Inflammatory macrophage treated with lipopolysaccharide for 1 hour (primary cell): ENCODE measurements at regions not wholly inside any gene's neighbourhood (a gene's known extent, or its start where the extent isn't known, plus 50 kb on each side); places are given as distances from the start of the nearest gene placed in this dataset.
"Not testable (repeated sequence)": the region's sequence is repeated elsewhere in the genome, so short reads cannot be mapped to it uniquely, and the experiment has no call there.

Experiments used
- DNase-seq, 2 donors: peaks; one replicate each; pipeline ENCODE4 v3.0.0-alpha.2; 2020 to 2022

DNA sequence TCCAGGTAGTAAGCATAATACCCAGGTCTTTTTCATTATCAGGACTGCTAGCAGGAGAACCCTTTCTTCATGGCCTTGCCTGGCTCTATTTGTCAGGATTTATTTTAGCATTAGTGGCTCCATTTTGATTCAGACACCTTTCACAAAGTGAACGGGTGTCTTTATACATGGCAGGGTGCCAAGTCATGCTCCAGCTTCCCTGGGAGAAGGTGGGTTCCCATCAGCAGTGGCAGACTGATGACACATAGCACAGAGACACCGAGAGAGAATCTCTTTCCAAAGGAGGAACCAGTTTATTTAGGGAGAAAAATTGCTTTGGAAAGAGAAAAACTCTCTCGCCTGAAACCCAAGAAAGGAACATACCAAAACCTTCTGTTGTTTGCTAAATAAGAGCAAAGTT, 135.3 kb upstream of the TMTC4 start:
- no peak for DNase-seq

DNA sequence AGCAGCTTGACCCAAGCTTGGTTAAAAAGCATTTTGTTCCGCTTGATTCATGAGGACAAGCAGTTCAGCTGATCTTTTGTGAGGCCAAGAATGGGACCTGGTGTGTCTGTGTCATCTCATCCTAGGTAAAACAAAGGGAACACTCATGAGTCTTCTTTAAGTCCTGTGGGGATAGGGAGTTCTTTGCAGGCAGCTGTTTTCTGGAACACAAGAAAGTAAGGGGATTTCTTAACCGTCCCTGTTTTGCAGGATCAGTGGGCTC, 134.5 kb upstream of the TMTC4 start:
- no peak for DNase-seq

DNA sequence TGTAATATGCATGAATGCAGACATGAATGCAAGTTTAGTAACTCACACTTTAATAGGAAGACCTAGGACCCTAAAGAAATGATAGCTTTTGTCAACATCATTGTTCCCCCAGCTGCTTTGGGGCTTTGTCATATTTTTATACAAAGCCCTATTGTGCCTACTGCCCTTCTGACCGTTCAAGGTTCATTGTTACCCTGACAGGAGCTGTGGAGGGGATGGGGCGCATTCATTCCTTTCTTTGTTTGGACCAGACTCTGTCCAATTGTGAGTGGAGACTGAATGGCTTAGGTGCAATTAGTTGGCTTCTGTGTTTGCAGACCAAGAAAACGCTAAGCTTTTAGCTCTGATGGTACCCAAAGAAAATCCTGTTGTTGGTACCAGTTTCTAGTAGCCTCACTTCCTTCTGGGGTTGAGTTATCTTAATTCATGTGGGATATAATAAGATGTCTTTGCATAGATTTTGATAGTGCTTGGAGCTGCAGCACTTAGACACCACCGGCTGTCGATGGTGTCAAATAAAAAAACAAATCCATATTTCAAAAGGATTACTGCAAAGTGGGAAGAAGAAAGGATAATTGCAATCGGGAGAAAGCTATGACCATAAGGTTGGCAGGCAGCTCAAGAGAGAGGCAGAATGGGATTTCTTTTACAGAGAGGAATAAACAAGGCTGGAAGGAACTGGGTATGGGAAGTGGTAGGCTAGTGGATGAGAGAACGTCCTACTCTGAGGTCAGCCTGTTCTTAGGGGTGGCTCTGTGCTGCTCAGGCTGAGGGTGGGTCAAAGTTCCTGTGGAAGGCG, 133.9 kb upstream of the TMTC4 start:
- DNase-seq, result no peak

DNA sequence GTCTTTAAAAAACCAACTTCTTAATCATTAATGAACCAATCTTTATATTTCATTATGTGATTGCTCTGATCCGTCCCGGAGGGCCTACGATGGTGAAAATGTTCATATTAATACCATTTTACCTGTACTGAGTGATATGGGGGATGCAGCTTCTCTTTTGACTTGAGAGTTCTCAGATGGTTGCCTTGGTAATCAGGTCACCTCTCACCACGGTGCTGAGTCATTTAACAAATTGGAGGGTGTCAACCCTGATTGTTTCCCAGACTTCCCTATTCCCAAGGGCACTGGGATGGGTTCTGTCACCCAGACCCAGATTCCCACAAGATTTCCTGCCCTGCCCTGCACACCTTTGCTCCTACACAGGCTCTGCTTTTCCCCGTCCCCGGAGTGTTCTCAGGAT, 128.5 kb upstream of the TMTC4 start:
- no peak for DNase-seq

DNA sequence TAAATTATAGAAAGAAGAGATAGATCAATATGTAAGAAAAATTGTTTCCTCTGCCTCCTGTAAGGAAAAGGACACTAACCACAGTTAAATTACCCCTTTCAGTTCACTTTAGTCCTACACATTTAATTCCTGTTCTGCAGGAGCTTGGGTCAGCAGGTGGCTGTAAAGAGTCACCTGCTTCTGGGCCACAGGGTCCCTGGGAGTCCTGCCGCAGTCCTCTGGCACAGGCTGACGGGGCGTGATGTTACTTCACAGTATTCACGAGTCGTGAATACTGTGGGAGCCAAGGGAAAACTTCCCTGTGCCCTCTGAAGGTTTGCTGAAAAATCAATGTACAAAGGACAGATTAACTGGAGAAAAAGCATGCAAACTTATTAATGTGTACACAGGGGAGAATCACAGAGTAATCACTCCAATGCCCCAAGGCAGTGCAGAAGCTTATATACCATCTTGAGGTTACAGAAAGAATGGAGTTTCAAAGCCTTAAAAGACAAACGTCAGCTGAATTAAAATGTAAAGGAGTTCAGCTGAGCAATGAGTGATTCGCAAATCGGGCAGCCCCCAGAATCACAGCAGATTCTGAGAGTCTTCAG, 125.8 kb upstream of the TMTC4 start:
- no peak for DNase-seq

DNA sequence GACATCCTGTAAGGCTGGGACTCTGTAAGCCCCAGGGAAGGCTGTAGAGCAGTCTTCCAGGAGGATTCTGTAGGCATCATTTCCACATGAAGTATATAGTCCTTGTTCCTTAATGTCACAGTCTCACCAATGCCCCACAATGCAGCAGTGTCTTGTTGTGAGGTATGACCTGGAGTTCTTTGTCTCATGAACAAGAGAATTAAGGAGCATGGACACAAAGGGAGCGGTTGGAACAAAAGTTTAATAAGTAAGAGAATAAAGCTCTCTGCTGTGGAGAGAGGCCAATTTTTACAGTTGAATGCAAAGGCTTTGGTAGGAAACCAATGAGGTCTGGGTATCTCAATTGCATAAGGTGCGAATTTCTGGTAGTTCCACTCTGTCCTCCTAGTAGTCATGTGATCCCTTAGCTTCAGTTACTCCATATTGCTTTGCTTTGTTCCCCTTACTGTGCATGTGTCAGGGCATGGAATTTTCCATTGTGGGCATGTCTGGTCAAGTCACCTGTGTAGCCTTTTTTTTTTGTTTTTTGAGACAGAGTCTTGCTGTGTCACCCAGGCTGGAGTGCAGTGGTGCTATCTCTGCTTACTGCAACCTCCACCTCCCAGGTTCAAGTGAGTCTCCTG, 124.3 kb upstream of the TMTC4 start:
- no peak for DNase-seq

DNA sequence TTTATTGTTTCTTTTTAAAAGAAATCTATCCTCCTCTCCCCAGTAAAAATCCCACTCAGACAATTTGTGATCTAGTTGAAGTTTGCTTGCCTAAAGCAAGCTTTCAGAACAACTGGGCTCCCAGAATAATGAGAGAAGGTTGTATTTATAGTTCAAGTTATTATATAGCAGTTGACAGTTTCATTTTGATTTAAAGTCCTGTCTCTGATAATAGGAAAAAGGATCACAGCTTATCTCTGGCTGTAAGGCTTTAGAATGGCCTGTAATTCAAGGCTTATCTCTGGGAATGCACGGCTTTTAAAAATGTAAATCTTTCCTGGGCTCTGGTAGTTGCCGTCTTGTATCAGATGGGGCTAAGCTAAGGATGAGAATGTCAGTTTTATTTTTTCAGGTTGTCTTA, 123.3 kb upstream of the TMTC4 start:
- DNase-seq, result no peak

DNA sequence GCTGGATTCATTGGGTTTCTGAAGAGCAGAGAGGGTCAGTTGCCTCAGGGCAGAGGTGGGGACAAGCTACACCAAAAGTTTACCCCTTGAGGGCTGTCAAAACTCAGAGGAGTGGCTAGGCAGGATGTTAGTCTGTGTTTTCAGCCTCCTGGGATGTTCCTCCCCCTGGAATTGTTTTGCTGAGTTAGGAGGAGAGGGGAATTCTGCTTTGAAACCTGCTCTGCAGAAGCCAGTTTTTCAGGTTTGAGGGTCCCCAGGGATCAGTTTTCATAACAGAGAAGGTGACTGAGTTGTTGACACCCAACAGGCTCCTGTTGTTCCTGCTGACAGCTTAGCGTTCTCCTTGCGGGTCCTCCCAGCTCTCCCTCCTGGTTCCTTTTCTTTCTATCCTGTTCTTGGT, 121.9 kb upstream of the TMTC4 start:
- no peak for DNase-seq

DNA sequence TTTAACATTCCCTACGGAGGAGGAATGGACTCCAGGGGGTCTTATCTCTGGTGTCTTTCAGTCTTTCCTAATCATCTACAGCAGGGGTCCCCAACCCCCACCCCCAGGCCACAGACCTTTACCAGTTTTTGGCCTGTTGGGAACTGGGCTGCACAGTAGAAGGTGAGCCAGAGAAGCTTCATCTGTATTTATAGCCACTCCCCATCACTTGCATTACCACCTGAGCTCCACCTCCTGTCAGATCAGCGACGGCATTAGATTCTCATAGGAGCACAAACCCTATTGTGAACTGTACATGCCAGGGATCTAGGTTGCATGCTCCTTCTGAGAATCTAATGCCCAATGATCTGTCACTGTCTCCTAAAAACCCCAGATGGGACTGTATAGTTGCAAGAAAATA, 120.0 kb upstream of the TMTC4 start:
- no peak for DNase-seq

DNA sequence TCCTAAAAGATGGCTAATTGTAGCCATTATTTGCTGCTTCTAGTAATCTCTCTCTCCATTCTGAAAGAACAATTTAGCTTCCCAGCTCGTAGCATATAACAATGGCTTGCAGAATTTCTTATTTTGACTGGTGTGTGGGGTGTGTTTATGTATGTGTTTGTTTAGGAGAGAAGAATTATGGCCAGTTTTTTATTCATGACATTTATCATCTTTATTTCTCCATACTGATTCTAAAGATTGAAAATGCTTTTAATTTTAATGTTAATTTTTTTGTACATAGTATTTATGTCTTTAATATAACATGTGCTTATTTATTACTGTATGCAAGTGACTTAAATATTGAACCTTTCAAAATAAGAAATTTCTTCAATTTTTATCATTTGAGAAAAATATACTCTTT, 115.8 kb upstream of the TMTC4 start:
- DNase-seq, result no peak

DNA sequence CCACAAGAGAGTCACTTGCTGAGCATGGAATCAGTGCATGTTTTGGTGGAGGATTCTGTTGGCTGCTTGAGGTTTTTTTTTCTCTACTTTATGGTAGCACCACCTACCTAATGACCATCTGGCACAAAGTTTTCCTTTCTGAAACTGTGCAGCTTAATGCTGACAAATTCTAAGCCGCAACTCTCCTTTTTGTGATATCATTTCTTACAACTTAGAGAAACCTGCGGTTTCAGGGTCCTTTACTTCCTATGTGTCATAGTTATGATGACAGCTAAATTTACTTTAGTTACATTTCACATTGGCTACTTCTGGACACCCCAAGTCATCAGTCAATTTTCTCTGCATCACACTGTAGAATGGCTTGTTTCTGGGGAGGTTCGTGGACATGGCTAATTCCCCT, 115.4 kb upstream of the TMTC4 start:
- DNase-seq, result no peak

DNA sequence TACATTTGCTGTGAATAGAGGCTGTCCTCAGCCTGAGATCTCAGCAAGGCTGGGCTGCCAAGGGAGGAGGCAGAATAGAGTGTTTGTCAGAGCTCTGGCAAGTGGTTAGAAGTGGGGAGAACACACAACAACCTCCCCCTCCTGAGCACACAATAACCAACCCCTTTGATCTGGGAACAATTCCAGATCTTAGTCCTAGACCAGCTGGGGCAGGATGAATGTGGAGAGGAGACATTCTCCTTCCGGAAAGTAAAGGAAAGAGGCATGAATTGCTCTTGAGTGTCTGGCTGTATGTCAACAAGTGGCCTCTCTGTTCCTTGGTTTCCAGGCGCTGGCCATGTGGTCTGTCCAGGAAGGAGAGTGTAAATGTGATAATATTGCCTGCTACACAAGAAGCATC, 114.9 kb upstream of the TMTC4 start:
- DNase-seq, result no peak

DNA sequence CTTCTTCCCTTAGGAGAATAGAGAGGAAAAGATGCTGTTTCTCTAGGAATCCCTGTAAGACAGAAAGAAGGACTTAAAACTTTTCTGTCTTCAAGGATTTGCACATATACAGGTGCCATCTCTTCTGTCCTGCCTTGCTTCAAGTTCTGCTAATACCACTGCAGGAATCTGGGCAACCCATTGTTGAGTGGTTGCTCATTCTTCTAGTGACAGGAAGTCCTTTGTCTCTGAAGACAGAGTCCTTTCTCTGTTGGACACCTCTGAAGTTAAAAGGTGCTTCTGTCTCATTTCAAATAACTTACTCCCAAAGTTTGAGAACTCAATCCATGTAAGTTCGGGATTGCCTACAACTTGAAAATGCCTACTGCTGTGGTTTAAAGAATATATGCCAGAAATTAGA, 114.4 kb upstream of the TMTC4 start:
- no peak for DNase-seq

DNA sequence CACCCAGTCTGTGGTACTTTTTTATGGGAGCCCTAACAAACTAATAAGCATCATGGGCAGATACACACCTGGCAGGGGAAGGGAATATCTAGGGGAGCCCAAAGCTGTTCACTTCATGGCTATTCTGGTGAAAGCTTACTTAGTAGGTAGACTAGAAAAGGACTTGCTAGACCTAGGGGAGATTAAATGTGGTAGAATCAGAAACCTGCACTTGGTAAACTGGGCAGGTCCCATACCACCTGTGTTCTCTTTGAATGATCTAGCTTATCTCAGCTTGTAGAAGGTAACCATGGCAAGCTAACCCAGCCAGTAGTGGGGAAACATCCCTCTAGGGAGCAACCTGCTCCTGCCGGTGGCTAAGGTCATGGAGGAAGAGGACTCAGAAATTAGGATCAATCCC, 113.9 kb upstream of the TMTC4 start:
- no peak for DNase-seq

DNA sequence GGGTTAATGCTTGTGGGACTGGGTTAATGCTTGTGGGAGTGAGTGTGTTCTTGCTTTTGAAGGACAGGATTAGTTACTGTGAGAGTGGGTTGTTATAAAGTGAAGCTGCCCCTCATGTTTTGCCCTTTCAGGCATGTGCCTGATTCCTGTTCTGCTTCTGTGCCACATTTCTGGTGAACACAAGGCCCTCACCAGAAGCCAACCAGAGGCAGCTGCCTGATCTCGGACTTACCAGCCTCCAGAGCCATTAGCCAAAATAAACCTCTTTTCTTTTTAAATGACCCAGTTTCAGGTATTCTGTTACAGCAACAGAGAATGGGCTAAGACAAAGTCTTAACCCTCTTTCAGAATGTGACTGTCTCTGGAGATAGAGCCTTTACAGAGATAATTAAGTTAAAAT, 113.3 kb upstream of the TMTC4 start:
- no peak for DNase-seq

DNA sequence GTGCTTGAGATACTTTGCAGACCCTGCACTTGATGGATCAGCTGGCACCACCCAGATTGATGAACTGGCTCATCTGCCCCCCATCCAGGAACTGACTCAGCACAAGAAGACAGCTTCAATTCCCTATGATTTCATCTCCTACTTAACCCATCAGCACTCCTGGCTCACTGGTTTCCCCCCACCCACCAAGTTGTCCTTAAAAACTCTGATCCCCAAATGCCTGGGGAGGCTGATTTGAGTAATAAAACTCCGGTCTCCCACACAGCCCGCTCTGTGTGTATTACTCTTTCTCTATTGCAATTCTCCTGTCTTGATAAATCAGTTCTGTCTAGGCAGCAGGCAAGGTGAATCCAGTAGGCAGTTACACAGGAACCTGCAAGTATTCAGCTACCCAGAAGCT, 102.1 kb upstream of the TMTC4 start:
- DNase-seq, result not testable (repeated sequence)

DNA sequence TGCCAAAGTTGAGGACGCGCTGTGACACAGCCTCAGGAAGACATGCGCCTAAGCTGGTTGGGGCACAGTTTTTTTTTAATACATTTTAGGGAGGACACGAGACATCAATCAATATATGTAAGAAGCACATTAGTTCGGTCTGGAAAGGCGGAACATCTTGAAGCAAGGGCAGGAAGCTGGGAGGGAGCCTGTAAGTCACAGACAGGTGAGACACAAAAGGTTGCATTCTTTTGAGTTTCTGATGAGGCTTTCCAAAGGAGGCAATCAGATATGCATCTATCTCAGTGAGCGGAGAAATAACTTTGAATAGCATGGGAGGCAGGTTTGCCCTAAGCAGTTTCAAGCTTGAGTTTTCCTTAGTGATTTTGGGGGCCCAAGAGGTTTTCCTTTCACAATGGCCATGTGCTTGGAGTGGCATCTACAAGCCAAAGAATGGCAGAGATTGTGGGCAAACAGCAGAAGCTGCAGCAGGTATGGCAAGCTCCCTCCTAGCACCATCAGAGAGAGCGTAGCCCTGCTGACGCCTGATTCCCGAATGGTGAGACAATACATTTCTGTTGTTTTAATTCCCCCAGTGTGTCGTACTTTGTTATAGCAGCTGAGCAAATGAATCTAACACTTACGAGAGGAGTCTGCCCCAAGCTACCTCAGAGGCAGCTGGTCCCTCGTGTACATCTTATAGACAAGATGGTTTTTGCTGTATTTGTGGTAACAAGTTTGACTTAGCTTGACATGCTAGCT, 99.5 kb upstream of the TMTC4 start:
- no peak for DNase-seq

DNA sequence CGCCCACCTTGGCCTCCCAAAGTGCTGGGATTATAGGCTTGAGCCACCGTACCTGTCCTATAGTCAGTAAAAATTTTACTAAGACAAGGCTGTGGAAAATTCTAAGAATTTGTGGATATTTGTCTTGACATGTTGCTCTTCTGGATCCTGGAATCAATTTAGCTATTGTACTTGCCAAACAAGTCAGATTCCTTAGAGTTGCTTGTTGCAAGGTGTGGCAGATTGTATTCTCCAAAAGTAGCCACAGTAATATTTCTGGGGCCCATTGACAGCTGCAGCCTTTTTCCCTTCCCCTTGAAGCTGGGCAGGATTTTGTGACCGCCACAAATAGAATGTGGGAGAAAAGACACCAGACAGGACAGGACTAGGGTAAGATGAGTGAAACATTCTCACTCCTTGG, 98.8 kb upstream of the TMTC4 start:
- no peak for DNase-seq

DNA sequence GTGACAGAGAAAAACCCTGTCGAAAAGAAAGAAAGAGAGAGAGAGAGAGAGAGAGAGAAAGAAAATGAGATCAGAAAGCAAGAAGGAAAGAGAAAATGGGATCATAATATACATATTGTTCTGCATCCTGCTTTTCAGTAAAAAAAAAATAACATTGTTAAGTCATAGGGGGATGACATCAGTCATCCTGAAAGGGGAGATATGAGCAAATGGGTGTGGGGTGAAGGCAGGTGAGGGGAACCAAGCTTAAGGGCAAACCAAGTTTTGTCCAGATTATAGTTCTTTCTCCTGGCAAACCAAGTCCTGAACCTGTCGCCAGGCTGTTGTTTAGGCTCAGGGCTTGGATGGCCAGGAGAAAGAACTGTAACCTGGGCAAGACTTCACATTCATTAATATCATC, 92.6 kb upstream of the TMTC4 start:
- no peak for DNase-seq

DNA sequence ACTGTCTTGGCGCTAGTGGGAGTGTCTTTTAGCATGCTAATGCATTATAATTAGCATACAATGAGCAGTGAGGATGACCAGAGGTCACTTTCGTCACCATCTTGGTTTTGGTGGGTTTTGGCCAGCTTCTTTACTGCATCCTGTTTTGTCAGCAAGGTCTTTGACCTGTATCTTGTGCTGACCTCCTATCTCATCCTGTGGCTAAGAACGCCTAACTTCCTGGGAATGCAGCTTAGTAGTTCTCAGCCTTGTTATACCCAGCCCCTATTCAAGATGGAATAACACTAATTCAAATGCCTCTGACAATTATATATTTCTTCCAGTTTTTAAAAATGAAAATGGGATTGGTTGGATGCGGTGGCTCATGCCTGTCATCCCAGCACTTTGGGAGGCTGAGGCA, 92.0 kb upstream of the TMTC4 start:
- DNase-seq, result not testable (repeated sequence)

DNA sequence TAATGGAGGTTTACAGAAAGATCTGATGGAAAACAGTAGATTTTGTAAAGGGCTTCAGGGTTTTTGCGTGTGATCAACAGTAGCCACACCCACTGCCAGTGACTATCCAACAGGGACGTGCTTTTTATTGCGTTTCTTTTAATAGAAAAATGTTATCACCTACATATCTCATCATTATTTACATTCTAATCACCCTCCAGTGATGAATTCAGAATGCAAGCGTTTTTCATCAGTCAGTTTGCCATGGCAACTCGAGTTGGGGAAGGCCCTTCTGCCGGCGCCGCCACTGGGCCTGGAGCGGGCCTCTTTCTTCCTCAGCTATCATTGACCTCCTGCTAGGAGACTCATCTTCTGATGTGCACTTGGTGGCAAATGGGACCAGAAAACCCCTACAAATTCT, 90.3 kb upstream of the TMTC4 start:
- DNase-seq, result no peak

DNA sequence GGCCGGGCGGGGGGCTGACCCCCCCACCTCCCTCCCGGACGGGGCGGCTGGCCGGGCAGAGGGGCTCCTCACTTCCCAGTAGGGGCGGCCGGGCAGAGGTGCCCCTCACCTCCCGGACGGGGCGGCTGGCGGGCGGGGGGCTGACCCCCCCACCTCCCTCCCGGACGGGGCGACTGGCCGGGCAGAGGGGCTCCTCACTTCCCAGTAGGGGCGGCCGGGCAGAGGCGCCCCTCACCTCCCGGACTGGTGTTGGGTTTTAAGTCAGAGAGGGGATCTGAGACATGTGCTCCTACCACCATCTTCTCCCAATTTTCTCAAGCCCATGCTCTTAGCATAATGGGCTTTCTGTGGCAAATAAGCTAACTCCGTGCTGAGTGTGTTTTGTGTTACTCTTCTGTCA, 87.5 kb upstream of the TMTC4 start:
- not testable (repeated sequence) for DNase-seq

DNA sequence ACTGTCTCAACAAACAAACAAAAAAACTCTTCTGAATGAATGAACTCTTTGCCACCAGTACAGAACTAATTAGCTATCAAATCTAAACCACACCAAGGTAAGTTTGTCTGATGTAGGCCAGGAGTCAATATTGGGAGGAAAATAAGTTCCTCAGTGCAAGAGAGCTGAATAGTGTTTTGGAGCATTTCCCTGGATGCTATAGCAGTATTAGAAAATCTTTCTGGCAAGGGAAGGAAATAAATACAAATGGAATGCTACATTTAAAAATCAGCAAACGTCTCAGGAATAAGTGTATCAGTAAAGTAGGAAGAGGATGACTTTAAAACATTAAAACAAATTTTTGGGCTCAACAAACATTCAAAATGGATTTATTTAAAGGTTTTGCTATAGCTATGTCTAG, 81.3 kb upstream of the TMTC4 start:
- no peak for DNase-seq

DNA sequence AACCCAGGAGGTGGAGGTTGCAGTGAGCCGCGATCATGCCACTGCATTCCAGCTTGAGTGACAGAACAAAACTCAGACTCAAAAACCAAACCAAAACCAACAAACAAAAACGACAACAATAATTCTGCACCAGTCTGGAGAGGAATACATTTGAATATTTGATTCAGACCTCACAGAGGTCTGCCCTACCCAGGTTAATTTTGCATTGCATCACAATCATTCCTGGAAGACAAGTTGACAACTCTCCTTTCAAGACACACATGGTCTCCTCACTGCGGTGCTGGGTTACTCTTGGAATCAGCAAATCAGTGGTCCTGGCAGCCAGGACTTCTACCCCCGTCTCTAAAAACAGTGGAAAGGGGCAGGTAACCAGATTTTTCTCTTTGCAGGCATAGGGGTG, 79.9 kb upstream of the TMTC4 start:
- DNase-seq, result no peak
